NCI-H2227 (cell line): ENCODE measurements at regions not wholly inside any gene's neighbourhood (a gene's known extent, or its start where the extent isn't known, plus 50 kb on each side); places are given as distances from the start of the nearest gene placed in this dataset.
"Not testable (repeated sequence)": the region's sequence is repeated elsewhere in the genome, so short reads cannot be mapped to it uniquely, and the experiment has no call there.

Source experiments
- DNase-seq: peaks from one replicate; lab custom pipeline; 2025; ENCODE audit not compliant: unreplicated experiment; lab: John Stamatoyannopoulos, UW

DNA sequence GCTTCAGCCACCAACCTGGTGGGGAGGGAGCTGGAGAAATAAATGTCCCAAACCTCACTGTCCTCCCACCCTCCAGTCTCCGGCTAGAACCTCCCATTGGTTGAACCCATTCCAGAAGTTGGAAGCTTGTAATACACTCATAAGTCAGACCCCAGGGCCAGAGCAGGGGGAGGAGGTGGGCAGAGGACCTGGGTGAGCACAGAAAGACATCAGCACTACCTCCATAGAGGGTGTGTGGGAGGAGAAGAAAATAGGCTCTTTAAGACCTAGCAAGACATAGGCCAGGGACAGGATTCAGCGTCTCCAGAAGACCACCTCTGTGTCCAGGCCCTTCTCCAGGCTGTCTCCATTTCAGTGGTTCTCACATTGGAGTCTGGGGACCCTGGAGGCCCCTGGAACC, 73.3 kb upstream of the TOP1 start:
- DNase-seq, result no peak

DNA sequence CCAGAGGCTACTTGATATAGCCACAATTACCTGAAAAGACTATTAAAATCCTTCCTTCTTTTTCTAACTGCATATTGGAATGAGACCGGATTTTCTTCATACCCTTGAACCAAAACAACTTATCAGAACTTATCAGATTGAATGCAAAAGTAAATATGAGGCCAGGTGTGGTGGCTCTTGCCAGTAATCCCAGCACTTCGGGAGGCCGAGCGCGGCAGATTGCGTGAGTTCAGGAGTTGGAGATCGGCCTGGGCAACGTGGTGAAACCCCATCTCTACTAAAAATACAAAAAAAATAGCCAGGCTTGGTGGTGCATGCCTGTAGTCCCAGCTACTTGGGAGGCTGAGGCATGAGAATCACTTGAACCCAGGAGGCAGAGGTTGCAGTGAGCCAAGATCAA, 72.8 kb upstream of the TOP1 start:
- not testable (repeated sequence) for DNase-seq

DNA sequence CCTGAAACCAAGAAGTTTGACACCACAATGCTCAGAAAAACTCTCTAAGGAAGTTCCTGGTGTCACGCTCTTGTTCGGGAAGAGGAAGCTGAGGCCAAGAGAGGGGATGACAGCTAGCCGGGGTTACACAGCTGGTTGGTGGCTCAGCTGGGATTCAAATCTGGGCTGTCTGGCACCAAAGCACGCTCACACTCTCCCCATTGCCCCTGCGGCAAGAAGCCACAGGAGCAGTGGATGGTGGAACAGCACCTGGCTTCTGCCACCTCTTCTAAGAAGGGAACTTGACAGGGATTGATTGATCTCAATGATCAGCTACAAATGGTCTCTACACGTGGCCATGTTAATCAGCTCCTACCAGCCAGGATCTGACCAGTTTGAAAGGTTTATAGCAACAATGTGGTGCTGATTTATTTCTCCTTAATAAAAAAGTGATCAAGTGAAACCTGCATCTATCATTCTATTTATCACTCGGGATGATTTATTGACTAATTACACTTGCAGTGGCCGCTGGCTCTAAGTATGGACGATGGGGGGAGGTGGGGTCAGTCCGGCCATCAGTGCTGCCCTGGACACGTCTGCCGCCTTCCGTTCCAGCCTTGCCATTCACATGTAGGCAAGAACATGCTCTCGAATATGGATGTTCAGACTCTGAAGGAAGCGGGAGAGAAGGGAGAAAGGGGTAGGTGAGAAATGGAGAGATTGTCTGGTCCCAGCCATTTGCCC, 71.9 kb upstream of the TOP1 start:
- no peak for DNase-seq

DNA sequence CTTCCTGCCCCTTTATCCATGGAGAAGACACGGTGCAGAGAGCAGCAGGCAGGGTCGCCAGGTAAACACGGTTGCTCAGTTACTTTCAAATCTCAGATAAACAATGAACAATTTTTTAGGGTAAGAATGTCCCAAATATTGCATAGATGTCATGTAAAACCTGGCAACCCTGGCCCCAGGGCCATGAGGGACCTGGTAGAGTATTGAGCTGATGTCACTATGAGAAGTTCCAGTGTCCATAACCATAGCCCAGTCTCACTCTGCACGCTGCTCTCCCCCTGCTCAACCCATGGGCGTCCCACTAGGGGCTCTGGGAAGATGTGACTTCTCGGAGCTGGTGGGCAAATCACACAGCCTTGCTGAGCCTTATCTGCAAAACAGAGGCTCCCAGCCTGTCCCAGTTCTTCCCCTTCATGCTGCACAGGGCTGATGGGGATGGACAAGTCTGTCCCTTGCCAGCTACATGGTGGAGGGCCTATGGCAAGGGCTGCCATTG, 71.3 kb upstream of the TOP1 start:
- no peak for DNase-seq

DNA sequence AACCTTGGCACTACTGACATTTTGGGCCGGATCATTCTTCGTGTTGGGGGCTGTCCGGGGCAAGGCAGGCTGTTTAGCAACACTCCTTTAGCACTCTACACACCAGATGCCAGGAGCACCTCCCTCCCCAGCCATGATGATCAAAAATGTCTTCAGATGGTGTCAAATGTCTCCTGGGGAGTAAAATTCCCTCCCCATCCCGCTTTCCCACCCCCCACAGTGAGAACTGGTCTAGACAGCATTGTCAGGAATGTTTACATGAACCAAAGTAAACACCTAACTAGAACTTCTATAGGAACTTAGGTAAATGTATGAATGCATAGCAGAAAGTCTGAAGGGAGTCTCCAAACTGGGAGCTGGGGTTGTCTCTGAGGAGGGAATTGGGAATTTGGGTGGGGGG, 70.0 kb upstream of the TOP1 start:
- DNase-seq, result no peak

DNA sequence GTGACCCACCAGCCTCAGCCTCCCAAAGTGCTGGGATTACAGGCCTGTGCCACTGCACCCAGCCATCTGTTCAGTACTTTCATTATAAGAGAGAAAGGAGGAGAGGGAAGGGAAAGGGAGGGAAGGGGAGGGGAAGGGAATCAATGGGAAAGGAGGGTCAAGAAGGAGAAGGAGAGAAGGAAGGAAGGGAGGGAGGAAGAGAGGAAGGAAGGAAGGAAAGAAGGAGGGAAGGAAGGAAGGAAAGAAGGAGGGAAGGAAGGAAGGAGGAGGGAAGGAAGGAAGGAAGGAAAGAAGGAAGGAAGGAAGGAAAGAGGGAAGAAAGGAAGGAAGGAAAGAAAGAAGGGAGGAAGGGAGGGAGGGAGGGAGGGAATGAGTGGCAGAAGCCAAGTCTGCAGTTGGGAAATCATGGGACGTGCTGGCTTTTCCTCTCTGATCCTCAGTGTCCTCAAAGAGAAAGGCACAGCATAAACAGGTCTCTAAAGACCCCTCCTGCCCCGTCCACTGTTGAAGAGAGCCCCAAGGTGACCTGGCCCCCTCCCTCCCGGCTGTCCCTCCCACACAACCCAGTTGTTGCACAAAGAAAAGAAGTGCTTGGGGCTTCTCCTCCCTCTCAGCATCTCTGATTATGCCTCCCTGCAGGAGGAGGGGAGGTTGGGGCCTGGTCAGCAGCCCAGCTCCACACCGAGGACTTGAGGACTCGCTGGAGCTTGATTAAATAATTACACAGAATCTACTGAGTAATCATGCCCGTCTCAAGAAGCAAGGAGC, 69.1 kb upstream of the TOP1 start:
- DNase-seq, result peak; percentile 18

DNA sequence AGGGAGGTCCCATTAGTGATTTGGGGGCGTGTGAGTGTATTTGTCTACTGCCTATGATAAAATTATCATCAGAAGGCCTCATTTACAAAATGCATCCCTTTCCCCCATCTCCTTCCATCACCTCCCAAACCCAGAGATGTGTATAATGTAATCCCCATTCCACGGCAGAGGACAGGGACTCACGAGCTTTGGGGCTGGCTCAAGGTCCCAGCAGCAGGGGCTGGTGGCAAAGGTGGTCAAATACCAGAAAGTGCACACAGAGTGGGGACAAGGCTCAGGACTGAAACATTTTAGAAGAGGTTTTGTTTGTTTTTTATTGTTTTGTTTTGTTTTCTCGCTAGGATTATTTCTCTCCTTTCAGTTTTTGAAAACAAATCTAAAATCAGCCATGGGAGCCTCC, 68.5 kb upstream of the TOP1 start:
- DNase-seq, result no peak

DNA sequence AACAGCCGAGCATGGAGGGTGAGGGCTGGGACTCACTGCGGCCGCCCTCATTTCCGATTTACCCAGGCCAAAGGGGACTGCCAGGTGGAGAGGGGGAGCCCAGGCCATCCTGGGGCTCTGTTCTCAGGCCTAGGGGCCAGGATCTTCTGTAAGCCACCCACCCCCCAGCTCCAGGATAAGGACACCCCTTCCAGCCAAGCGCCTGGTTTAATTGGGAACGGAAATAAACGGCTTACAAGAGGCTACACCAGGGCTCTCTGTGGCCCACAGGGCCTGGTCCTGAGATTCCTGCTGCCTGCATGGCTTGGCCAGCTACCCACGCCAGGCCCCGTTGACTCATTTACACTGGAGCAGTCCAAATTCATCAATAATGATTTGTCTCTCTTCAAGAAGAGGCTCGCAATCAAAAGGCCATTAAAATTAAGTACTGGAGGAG, 68.1 kb upstream of the TOP1 start:
- DNase-seq, result no peak

DNA sequence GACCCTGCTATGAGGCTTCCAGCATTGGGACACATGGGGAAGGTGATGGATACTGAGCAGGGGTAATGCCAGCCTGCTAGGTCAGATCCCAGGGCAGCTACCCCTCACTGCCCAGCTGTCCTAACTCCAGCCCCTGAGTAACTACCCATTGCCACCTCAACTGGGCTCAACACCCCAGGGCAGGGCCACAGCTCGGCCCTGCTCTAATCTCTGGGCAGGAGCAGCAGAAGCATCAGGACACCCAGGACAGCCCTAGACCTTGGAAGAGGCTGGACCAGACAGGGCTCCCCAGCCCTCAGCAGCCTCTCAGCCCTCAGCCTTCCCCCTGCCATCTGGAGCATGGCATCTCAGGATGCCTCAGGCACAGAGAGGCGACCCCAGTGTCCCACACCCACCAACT, 67.4 kb upstream of the TOP1 start:
- DNase-seq, result no peak

DNA sequence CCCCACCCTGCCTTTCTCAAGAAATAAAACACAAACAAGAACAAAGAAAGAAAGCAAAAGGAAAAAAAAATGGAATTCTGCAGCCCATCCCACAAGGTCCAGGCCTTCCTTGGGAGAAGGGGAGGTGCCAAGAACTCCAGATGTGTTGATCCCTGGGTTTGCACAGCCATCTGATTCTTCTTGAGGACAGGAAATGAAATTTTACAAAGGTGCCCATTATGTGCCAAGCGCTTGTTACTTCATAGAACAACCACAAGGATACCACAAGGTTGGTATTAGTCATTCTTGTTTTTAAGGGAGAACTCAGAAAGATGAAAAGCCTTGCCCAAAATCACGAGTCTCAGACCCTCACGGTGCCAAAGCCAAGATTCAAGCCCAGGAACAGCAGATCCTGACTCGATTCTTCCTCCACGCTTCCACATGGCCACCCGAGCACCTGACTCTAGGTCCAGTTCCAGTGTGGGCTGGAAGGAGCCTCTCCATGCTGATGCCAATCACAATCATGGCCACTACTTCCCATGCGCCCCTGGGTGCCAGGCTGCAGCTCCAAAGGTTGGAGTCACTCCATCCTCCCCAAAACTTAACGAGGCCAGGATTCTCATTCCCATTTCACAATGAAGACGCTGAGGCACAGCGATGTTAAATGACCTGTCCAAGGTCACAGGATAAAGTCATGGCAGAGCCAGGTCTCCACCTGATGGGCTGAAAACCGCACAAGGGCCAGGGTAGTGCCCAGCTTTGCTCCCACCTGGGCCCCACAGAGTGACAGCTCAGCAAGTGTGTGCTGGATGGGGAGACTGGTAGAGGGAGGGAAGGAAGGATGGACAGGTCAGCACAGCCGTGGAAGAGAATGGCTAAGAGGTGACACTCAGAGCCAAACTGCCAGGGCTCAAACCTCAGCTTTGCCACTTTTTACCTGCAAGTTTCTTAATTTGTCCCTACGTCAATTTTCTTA, 66.7 kb upstream of the TOP1 start:
- DNase-seq, result no peak

DNA sequence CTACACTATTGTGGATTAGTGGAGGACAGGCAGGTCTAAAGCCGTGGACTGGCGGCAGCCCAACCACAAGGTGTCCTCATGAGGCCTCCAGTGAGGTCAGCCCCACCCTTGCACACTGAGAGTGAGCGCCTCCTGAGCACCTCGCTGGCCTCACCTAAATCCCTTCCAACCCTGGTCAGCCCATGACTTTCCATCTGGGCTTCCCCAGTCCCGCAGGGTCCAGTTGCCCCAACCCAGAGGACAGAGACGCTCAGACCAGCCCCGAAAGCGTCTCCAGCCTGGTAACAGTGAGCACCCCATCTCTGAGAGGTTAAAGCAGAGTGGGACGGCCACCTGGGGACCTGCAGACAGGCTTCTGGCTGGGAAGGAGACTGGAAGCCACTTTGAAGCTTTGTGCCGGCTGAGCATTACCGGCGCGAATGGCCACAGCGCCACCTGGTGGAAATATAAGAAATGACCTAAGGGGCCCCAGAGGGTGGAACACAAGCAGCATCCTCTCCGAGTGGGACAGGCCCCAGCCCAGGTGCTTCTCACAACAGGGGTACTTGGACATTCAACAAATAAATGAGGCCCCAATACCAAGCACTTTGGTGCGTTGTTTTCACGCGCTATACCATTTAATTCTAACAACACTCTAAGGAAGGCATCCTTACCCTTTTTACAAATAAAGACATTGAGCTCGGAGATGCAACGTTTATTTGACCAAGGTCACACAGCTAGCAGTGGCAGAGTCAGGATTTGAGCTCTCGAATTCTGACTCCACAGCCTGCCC, 65.7 kb upstream of the TOP1 start:
- peak; percentile 83 for DNase-seq

DNA sequence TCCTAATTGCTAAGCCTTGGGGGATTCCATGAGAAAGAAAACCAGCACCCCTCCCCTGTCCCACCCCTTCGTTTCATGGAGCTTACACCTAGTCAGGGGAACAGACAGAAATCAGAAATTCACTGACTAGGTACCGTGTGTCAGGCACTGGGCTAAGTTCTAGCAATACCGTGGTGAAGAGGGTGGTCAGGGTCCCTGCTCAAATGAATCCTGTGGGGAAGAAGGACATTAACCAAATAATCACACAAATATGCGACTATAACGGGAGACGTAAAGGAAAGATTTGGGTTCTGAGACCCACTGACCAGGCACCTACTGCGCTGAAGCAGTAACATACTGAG, 65.1 kb upstream of the TOP1 start:
- DNase-seq, result no peak

DNA sequence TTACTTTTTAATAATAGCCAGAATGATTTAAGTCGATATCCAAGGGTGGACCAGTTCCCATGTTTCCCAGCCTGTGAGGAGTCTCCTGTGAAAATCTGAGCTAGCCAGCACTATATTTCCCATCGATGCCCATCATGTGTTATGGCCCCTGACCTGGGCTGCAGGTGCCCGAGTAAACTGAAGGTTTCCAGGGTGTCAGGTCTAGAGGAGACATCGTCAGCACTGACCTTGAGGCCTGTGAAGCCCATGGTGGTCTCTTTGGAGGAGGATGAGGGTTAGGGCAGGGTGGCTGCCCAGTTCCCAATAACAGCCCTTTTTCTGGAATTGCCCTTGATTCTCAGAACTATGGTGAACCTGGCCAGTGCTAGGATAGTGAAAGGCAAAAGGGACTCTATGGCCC, 63.0 kb upstream of the TOP1 start:
- no peak for DNase-seq

DNA sequence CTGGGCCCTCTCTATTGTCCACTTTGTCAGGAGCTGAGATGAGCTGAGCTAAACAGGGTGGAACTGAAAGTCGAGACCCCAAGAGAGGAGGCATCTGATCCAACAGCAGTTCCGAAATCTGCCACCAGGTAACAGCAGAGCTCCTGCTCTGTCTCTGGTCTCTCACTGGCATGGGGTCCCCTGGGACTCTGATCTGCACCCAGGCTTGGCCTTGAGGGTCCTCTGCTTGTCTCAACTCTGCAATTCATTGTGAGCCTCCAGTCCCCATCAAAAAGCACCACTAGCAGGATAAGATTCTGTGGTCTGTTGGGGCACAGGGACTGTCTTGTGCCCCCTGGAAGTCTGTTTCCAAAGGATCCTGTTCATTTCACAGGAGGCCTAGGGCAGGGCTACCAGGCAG, 62.5 kb upstream of the TOP1 start:
- peak; percentile 10 for DNase-seq

DNA sequence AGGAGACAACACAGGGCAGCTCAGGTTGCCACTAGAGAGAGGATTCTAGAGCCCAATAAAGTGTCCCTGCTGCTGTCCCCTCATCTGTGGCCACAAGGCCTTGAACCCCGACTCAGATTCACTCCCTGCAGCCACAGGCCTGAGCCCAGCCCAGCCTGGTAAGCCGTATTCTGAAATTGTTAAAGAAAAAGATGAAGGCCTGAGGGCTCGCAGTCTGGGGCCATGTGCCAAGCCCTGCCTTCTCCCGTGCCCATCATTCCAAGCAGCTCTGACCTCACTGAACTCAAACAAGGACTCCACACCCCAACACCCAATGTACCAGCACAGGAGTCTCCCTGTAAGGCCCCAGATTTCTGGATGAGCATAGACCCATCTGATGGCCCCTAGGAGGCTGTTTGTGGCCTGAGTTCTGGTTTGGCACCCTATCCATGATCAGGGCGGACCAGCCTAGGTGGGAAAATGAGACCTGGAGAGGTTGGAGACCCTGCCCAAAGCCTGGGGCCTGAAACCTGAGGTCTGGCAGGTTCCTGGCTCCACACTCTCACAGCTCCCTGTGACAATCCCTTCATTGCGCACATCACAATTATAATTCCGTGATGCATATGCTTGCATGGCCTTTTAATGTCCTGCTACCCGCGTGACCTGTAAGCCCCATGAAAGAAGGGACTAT, 62.0 kb upstream of the TOP1 start:
- no peak for DNase-seq

DNA sequence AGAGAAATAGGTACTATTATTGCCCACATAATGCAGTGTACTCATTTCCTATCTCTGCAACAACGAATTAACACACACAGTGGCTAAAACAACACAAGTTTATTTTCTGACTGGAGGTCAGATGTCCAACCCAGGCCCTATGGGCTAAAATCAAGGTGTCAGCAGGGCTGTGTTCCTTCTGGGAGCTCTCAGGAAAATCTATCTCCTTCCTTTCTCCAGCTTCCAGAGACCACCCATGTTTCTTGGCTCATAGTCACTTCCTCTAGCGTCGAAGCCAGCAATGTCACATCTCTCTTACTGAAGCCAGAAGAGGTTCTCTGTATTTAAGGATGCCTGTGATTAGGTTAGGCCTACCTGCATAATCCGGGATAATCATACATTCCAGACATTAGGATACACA, 60.9 kb upstream of the TOP1 start:
- DNase-seq, result no peak

DNA sequence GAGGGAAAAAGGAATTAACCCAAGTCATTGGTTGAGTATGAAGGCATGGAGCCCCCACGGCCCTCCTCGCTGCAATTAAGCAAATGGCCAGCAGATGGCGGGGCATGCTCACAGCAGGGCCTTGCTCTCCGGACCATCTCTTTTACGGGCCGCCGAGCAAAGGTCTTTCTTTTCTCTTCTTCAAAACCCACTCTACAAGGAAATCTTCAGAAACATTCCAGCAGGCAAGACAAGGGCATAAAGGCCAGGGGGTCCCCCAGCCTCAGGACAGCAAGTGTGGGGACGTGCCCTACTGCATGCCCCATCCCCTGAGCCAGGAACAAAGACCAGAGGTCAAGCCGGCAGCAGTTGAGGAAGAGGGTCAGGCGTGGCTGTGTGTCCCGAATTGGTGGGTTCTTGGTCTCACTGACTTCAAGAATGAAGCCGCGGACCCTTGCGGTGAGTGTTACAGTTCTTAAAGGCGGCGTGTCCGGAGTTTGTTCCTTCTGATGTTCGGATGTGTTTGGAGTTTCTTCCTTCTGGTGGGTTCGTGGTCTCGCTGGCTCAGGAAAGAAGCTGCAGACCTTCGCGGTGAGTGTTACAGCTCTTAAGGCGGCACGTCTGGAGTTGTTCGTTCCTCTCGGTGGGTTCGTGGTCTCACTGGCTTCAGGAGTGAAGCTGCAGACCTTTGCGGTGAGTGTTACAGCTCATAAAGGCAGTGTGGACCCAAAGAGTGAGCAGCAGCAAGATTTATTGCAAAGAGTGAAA, 59.6 kb upstream of the TOP1 start:
- peak; percentile 87 for DNase-seq

DNA sequence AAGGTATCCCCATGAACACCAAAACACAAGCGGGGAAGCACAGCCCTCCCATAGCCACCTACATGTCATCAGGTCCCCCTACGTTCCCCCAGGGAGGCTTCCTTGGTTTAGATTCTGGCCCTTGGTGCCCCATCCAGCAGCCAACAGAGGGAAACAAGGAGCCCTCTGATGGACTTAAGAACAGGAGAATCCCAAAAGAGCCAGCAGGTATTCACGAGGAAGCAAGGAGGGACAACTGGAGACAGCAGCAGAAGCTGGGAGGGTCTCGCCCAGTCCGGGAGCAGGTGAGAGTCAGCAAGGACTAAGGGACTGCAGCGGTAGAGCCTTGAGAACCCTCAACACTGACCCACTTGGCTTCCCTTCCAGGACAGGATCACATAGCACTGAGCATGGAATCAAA, 58.4 kb upstream of the TOP1 start:
- DNase-seq, result no peak

DNA sequence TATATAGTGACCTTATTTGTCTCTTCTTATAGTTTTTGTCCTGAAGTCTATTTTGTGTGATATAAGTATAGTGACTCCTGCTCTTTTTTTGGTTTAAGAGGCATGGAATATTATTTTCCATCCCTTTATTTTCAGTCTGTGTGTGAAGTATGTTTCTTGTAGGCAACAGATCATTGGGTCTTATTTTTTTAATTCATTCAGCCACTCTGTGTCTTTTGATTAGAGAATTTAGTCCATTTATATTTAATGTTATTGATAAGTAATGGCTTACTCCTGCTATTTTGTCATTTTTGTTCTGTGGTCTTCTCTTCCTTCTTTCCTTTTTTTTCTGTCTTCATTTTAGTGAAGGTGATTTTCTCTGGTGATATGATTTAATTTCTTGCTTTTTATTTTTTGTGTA, 51.4 kb upstream of the TOP1 start:
- no peak for DNase-seq

DNA sequence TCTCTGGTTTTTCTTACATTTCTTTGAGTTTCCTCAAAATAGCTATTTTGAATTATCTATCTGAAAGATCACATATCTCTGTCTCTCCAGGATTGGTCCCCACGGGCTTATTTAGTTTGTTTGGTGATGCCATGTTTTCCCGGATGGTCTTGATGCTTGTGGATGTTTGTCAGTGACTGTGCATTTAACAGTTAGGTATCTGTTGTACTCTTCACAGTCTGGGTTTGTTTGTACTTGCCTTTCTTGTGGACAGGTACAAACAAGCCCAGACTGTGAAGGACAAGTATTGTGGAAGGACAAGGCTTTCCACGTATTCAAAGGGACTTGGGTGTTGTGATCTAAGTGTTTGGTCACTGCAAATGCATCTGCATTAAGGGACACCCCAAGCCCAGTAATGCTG, 49.9 kb upstream of the TOP1 start:
- no peak for DNase-seq
